NB4 (cell line): ENCODE measurements at regions not wholly inside any gene's neighbourhood (a gene's known extent, or its start where the extent isn't known, plus 50 kb on each side); places are given as distances from the start of the nearest gene placed in this dataset.
A peak's percentile ranks its signal among the peaks of the same experiment; 100 is the strongest.

Source experiments
- DNase-seq: peaks from one replicate; pipeline ENCODE4 v3.0.0; 2010; ENCODE audit warnings: low read depth
- H3K4me3 ChIP-seq: one replicate; pipeline ENCODE4 v1.5.1; 2011; ENCODE audit warnings: mild to moderate bottlenecking, low read depth, low read length, moderate library complexity
- MYC ChIP-seq: IDR thresholded peaks from 2 replicates; pipeline ENCODE4 v1.6.1; 2011; ENCODE audit warnings: low read depth, low read length
- POLR2A ChIP-seq: IDR thresholded peaks from 2 replicates; pipeline ENCODE4 v1.6.1; 2011; ENCODE audit warnings: mild to moderate bottlenecking; ENCODE audit not compliant: insufficient read length; ENCODE audit errors: extremely low read depth
- TF ChIP-seq, protein P1 (sequence below): IDR thresholded peaks from one replicate; pipeline ENCODE4 v1.5.1; 2012; ENCODE audit warnings: low read depth, low read length
- TF ChIP-seq, protein P2 (sequence below): IDR thresholded peaks from 2 replicates; pipeline ENCODE4 v1.6.1; 2011; ENCODE audit warnings: low read depth, low read length

DNA sequence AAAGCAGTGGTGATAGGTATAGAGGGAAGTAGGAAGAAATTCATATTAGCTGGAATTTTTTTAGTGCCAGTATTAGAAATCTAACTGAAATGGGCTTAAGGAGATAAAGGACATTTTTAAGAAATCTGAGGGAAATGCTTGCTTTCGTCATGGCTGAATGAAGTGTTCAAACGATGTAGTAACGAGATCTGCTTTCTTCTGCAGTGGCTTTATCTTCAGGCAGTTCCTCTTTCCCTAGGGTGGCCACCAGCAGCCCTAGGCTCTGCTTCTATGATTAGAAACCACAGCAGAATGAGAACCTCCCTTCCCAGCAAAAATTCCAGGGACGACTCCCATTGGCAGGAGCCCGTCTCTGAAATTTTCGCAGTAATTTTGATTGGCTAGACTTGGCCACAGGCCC is 163.9 kb upstream of the FRMD6 start:
- no peak overlapping the region for H3K4me3 ChIP-seq
- no peak for TF ChIP-seq POLR2A
- TF ChIP-seq, protein P1, sequence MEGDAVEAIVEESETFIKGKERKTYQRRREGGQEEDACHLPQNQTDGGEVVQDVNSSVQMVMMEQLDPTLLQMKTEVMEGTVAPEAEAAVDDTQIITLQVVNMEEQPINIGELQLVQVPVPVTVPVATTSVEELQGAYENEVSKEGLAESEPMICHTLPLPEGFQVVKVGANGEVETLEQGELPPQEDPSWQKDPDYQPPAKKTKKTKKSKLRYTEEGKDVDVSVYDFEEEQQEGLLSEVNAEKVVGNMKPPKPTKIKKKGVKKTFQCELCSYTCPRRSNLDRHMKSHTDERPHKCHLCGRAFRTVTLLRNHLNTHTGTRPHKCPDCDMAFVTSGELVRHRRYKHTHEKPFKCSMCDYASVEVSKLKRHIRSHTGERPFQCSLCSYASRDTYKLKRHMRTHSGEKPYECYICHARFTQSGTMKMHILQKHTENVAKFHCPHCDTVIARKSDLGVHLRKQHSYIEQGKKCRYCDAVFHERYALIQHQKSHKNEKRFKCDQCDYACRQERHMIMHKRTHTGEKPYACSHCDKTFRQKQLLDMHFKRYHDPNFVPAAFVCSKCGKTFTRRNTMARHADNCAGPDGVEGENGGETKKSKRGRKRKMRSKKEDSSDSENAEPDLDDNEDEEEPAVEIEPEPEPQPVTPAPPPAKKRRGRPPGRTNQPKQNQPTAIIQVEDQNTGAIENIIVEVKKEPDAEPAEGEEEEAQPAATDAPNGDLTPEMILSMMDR = no peak
- TF ChIP-seq, protein P2, sequence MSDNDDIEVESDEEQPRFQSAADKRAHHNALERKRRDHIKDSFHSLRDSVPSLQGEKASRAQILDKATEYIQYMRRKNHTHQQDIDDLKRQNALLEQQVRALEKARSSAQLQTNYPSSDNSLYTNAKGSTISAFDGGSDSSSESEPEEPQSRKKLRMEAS = no peak
- no peak for TF ChIP-seq MYC
- DNase-seq = peak; percentile 9

DNA sequence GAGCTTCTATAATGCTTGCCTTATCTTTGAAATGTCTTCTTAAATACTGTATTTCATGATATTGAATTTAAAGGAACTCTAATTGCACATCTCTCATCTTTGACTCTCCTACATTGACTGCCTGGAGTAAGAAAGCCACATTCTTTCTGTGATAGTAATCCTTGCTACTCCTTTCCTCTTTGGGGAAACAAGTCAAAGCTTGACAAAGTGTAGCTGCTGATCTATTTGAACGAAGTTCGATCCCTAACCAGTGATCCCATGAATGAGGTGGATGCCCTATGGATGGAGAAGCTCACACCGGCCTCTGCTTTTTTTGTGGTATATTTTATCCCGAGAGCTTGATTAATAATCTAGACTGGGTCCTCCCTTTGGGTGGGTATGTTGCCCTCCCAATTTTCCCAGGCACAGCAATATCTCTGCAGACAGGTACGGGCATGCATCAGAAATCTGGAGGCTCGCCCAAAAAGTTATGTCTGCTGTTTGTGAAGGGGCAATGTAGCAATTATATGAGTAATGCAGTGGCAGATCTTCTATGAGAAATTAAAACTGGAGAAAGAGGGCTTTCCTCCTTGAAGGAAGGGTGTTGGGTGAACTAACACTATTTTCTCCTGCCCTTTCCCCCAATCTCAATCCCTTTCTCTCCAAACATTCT is 163.0 kb upstream of the FRMD6 start:
- no peak for DNase-seq
- no peak overlapping the region for H3K4me3 ChIP-seq
- TF ChIP-seq, protein P2 = no peak
- TF ChIP-seq, protein P1 = no peak
- no peak for TF ChIP-seq POLR2A
- no peak for TF ChIP-seq MYC

DNA sequence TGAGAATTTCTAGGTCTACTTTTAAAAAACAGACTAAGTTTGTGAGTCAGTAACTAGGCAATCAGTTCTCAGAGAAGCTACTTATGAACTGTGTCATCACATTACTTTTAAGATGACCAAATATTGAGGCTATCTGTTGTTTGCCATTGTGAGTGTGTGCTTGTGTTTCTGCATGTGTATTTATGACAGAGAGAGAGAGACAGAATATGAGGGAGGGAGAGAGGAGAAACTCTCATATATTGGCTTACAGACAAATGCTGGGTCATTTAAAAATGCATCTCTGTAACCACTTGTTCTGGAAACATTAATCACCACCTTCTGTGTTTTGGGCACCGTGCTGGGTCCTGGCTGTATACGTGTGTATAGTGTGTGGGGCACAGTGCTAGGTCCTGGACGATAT is 161.5 kb upstream of the FRMD6 start:
- no peak overlapping the region for H3K4me3 ChIP-seq
- no peak for DNase-seq
- TF ChIP-seq MYC = no peak
- TF ChIP-seq, protein P1 = no peak

DNA sequence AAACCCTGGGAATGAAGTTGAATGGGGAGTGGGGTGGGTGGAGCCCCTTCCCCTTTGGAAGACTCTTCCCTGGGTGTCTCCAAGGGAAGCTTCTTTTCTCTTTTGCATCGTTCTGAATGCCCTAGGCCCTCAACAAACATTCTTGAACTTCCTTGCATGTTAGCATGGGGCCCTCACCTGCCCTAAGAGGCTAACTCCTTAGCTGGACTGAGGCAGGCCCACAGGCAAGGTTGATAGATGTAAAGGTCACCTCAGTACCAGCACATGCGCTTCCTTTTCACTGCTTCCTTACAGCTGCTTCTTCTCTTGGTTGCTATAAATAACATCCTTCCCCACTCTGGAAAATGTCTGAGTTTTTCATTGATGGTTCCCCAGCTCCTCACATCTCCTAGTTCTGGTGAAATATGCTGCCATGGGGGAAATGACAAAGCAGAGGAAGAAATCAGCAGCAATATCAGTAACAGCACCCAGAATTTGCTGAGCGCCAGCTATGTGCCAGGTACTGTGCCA is 160.6 kb upstream of the FRMD6 start:
- TF ChIP-seq POLR2A = no peak
- TF ChIP-seq MYC = no peak
- TF ChIP-seq, protein P1 = no peak
- TF ChIP-seq, protein P2 = no peak
- H3K4me3 ChIP-seq = no peak overlapping the region
- no peak for DNase-seq

DNA sequence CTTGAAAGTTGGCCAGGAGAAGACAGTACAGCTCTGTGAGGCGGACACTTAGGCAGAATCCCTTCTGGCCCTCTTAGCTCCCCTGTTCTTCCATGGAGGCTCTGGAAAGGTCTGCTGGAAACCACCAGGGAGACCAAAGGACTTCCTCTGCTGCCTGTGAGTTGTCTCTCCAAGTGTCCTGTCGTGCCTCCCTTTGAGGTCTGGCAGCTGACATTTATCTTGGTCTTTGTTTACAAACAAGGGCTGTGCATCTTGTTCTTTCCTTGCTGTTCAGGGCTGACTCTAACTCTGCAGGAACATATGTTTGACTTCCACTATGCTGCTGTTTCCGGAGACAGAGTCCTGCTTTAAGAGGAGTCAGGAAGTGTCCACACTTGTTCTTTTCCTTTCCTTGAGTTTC is 159.9 kb upstream of the FRMD6 start:
- H3K4me3 ChIP-seq = no peak overlapping the region
- no peak for DNase-seq
- TF ChIP-seq, protein P1 = no peak
- TF ChIP-seq POLR2A (no peak), MYC (no peak)
- TF ChIP-seq, protein P2 = no peak
